ENCODE measurements at regions not wholly inside any gene's neighbourhood (a gene's known extent, or its start where the extent isn't known, plus 50 kb on each side); places are given as distances from the start of the nearest gene placed in this dataset.

DNA sequence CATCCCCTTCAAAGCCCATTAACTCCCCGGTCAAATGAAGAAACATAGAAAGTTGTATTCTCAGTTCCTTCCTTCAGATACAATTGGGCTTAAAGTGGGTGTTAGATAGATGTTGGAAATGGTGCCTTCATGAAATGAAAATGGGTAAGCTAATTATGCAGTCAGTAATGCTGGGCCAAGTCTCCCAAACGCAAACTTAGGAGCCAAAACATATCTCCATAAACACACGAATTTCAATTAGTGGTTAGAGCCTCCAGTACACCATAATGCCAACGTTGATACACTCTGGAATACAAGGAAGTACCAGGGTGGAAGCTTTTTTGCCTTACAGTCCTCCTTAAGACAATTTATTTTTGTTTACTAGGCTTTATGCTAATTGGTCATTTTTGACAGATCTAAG lies 1059.0 kb downstream of the TUSC7 start:
- DNase-seq (ENCODE audit: low read depth in 1 of 2, low spot score in 2 of 2) = no peak
- Histone ChIP-seq H3K27me3 (replicated peaks) (no peaks in the 10 kb centered on the region), H3K4me1 (replicated peaks) (no peaks in the 10 kb centered on the region), H3K36me3 (no peaks in the 10 kb centered on the region), H3K27ac (no peak overlapping the region), H3K9me3 (replicated peaks) (no peaks in the 10 kb centered on the region), H3K4me3 (no peak overlapping the region)

DNA sequence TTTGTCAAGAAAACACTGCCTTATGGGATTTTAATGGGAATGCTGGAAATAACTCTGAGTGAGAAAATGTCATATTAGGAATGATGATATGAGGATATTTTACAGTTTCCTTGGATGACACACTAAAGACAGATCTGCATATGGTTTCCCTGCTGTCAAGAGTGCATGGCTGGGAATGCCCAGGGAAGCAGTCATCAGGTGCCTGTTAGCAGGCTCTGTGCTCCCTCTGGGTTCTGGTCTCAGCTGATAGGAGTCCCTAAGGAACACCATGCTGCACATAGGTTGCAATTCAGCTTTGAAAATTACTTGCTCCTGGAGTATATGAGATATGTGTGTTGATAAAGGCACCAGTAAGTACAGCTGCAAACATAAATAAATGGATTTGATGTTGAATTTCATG lies 1064.6 kb downstream of the TUSC7 start:
- Histone ChIP-seq H3K4me3 (no peak overlapping the region), H3K27ac (no peak overlapping the region)

GRCh38 chr3:117786349-117786748 lies 1076.8 kb downstream of the TUSC7 start:
- no peak for DNase-seq (ENCODE audit: low read depth in 1 of 2, low spot score in 2 of 2)
- no peaks in the 10 kb centered on the region for H3K36me3 ChIP-seq
- H3K4me3 ChIP-seq = no peak overlapping the region
- H3K27ac ChIP-seq = no peak overlapping the region
- no peaks in the 10 kb centered on the region for H3K4me1 ChIP-seq (replicated peaks)
- H3K27me3 ChIP-seq (replicated peaks) = no peaks in the 10 kb centered on the region
- H3K9me3 ChIP-seq (replicated peaks) = no peaks in the 10 kb centered on the region

More for the DNA sequence above, 1064.6 kb downstream of the TUSC7 start:
- no peak for DNase-seq (ENCODE audit: low read depth in 1 of 2, low spot score in 2 of 2)
- Histone ChIP-seq H3K27me3 (replicated peaks) (no peaks in the 10 kb centered on the region), H3K4me1 (replicated peaks) (no peaks in the 10 kb centered on the region), H3K36me3 (no peaks in the 10 kb centered on the region), H3K9me3 (replicated peaks) (no peaks in the 10 kb centered on the region)

DNA sequence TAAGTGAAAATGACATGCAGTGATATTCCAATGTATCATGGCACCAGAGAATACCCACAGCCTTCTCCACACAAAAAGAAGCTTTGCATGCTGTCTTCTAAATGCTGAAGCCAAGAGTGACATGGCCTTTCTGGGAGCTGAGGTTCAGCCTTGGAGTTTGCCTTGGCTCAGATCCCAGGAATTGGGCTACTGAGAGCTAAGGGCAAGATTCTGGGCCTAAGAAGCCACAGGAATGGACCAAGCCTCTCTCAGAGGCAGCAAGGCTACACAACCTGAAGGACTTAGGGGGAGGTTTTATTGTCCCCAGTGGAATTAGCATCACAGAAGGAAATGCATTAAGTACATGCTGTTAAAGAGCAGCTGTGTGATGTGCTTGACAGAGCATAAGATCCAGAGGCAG lies 1078.5 kb downstream of the TUSC7 start:
- Histone ChIP-seq H3K27me3 (replicated peaks) (no peaks in the 10 kb centered on the region; the same call in 1 of the 2 replicates), H3K36me3 (no peaks in the 10 kb centered on the region), H3K4me3 (no peak overlapping the region), H3K4me1 (replicated peaks) (no peaks in the 10 kb centered on the region), H3K27ac (no peak overlapping the region), H3K9me3 (replicated peaks) (no peaks in the 10 kb centered on the region)
- no peak for DNase-seq (ENCODE audit: low read depth in 1 of 2, low spot score in 2 of 2)

DNA sequence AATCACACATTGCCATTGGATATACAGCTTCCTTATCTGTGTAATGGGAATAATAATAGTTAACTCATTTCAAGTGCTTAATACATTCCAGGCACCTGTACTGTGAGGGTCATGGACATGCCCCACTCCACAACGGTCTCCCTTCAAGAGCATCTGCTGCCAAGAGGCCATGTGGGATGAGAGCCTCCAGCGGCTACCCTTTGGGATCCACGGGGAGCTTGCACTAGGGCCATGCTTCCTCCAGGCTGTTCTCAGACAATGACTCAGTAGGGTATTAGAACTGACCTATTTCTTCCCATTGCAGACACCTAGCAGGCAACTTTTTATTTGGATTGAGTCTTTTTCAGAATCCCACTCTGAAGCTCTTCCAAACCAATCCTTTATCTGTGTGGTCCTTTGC lies 1078.9 kb downstream of the TUSC7 start:
- Histone ChIP-seq H3K27ac (no peak overlapping the region), H3K27me3 (replicated peaks) (no peaks in the 10 kb centered on the region; the same call in 1 of the 2 replicates), H3K4me3 (no peak overlapping the region), H3K4me1 (replicated peaks) (no peaks in the 10 kb centered on the region), H3K36me3 (no peaks in the 10 kb centered on the region), H3K9me3 (replicated peaks) (no peaks in the 10 kb centered on the region)
- DNase-seq (ENCODE audit: low read depth in 1 of 2, low spot score in 2 of 2) = no peak

DNA sequence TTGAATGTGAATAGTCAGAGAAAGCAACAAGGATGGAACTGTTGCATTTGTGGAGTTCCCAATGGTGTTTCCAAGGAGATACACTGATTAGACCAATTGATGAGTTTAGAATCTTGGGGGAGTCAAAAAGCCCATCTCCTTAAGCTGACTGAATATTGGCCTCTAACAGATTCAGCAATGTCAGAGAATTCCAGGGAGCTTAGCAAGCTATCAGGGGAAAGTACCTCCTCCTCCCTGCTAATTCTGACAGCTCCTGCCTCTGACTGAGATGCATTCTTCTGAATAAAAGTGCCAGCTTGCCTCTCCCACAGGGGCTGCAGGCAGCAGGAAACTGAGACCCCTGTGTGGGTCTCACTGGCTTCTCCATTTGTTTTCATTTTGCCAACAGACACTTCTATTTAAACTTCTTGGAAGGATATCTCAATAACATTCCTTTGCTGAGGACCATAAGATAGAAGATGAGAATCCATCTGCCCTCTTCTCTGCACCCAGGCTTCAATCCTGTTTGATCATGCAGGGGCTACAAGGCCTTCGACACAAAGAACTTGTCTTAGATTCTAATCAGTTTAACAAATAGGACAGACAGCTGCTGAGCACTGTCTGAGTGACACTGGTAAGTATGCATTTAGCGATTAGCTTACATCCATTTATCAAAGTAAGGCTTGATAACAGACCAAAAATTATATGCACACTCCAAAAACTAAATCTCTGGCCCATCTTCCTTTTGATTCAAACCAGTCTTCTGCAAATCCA lies 1080.8 kb downstream of the TUSC7 start:
- DNase-seq (ENCODE audit: low read depth in 1 of 2, low spot score in 2 of 2) = no peak
- no peak overlapping the region for H3K27ac ChIP-seq
- no peaks in the 10 kb centered on the region for H3K36me3 ChIP-seq
- no peaks in the 10 kb centered on the region for H3K4me1 ChIP-seq (replicated peaks)
- no peak overlapping the region for H3K4me3 ChIP-seq
- no peaks in the 10 kb centered on the region for H3K9me3 ChIP-seq (replicated peaks)
- H3K27me3 ChIP-seq (replicated peaks) = no peaks in the 10 kb centered on the region; the same call in none of the 2 replicates

- no peak overlapping the region for H3K27ac ChIP-seq
- H3K36me3 ChIP-seq = no peaks in the 10 kb centered on the region
- no peak for DNase-seq (ENCODE audit: low read depth in 1 of 2, low spot score in 2 of 2)
- H3K9me3 ChIP-seq (replicated peaks) = no peaks in the 10 kb centered on the region
- H3K4me3 ChIP-seq = no peak overlapping the region
- no peaks in the 10 kb centered on the region; the same call in none of the 2 replicates for H3K27me3 ChIP-seq (replicated peaks)
- no peaks in the 10 kb centered on the region for H3K4me1 ChIP-seq (replicated peaks)
Observed at GRCh38 chr3:117793622-117794265, 1084.2 kb downstream of the TUSC7 start.

- H3K27me3 ChIP-seq (replicated peaks) = no peaks in the 10 kb centered on the region; the same call in none of the 2 replicates
- no peak for DNase-seq (ENCODE audit: low read depth in 1 of 2, low spot score in 2 of 2)
- H3K9me3 ChIP-seq (replicated peaks) = no peaks in the 10 kb centered on the region
- H3K4me1 ChIP-seq (replicated peaks) = no peaks in the 10 kb centered on the region
- no peak overlapping the region for H3K4me3 ChIP-seq
- H3K27ac ChIP-seq = no peak overlapping the region
- H3K36me3 ChIP-seq = no peaks in the 10 kb centered on the region
Observed at GRCh38 chr3:117798221-117798620, 1088.6 kb downstream of the TUSC7 start.

DNA sequence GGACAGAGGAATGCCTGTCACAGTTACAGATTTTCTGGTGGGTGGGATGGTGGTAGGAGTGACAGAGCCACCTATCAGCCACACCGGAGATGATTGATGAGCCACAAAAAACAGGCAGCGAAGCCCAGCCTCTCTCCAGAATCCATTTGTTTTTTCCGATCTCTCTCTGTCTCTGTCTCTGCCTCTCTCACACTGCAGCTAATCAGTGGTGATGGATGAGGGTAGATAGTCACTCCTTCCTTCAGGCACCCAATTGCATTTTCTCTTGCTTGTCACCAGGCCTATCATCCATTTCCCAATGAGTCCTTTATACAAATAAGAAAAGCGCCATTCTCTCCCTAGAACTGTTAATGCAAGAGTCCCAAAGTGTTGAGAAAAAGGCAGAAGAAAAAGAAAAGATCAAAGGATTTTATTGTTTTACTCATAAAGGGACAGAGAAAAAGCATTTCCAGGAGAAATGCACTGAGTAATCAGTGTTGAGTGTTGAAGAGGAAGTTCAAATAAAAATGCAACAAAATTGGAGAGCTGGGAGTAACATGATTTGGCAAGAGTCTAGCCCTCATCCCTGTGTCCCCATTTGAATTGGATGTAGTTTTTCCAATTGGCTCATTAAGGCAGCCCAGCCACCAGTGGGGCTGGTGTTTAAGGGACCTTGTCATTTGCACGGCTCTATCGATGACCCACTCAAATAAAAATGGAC lies 1089.3 kb downstream of the TUSC7 start:
- Histone ChIP-seq H3K9me3 (replicated peaks) (no peaks in the 10 kb centered on the region), H3K36me3 (no peaks in the 10 kb centered on the region), H3K4me1 (replicated peaks) (no peaks in the 10 kb centered on the region), H3K4me3 (no peak overlapping the region), H3K27ac (no peak overlapping the region), H3K27me3 (replicated peaks) (no peaks in the 10 kb centered on the region; the same call in 1 of the 2 replicates)
- DNase-seq (ENCODE audit: low read depth in 1 of 2, low spot score in 2 of 2) = no peak

GRCh38 chr3:117799387-117799735 lies 1089.8 kb downstream of the TUSC7 start:
- Histone ChIP-seq H3K27me3 (replicated peaks) (no peaks in the 10 kb centered on the region), H3K36me3 (no peaks in the 10 kb centered on the region), H3K4me3 (no peak overlapping the region), H3K27ac (no peak overlapping the region), H3K4me1 (replicated peaks) (no peaks in the 10 kb centered on the region), H3K9me3 (replicated peaks) (no peaks in the 10 kb centered on the region)
- DNase-seq (ENCODE audit: low read depth in 1 of 2, low spot score in 2 of 2) = no peak

- Histone ChIP-seq H3K9me3 (replicated peaks) (no peaks in the 10 kb centered on the region), H3K27ac (no peak overlapping the region), H3K27me3 (replicated peaks) (no peaks in the 10 kb centered on the region), H3K4me3 (no peak overlapping the region), H3K36me3 (no peaks in the 10 kb centered on the region), H3K4me1 (replicated peaks) (no peaks in the 10 kb centered on the region)
- DNase-seq (ENCODE audit: low read depth in 1 of 2, low spot score in 2 of 2) = no peak
Observed at GRCh38 chr3:117801912-117802239, 1092.3 kb downstream of the TUSC7 start.

- no peaks in the 10 kb centered on the region for H3K4me1 ChIP-seq (replicated peaks)
- no peaks in the 10 kb centered on the region for H3K36me3 ChIP-seq
- H3K27ac ChIP-seq = no peak overlapping the region
- H3K9me3 ChIP-seq (replicated peaks) = no peaks in the 10 kb centered on the region
- DNase-seq (ENCODE audit: low read depth in 1 of 2, low spot score in 2 of 2) = no peak
- no peak overlapping the region for H3K4me3 ChIP-seq
- no peaks in the 10 kb centered on the region for H3K27me3 ChIP-seq (replicated peaks)
Observed at GRCh38 chr3:117809186-117810081, 1099.9 kb downstream of the TUSC7 start.

DNA sequence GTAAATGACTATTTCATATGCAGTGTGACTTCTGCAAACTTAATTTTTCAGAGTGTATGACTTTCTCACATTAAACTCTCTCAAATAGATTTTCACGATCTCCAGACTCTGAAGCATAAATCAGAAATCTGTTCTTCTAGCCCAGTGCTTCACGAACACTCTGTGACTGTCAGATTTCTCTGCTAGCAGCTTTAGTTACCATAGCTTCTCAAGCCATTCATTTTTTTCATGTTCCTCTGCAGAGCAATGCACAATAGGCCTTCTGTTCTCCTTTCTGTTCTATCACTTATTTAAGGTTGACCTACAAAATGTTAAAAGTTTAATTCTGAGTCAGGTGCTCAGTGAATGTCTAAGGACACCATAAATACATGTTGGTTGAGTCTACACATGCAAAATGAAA lies 1102.2 kb downstream of the TUSC7 start:
- H3K9me3 ChIP-seq (replicated peaks) = no peaks in the 10 kb centered on the region
- no peaks in the 10 kb centered on the region for H3K4me1 ChIP-seq (replicated peaks)
- no peak overlapping the region for H3K27ac ChIP-seq
- H3K27me3 ChIP-seq (replicated peaks) = no peaks in the 10 kb centered on the region
- H3K4me3 ChIP-seq = no peak overlapping the region
- no peak for DNase-seq (ENCODE audit: low read depth in 1 of 2, low spot score in 2 of 2)
- H3K36me3 ChIP-seq = no peaks in the 10 kb centered on the region
